Mesothelial cell of epicardium (in vitro differentiated cells): ENCODE measurements at regions not wholly inside any gene's neighbourhood (a gene's known extent, or its start where the extent isn't known, plus 50 kb on each side); places are given as distances from the start of the nearest gene placed in this dataset.

Experiments
- DNase-seq, 2 experiments: peaks; one replicate each; pipeline ENCODE4 v3.0.0; 2021; ENCODE audit warnings: low spot score in 2 of 2; ENCODE audit not compliant: unreplicated experiment in 2 of 2
- H3K27ac Mint-ChIP-seq: 2 replicates; pipeline ENCODE4 v1.8.0; 2021; ENCODE audit warnings: mixed read lengths
- H3K27me3 Mint-ChIP-seq: 2 replicates; pipeline ENCODE4 v1.8.0; 2021; ENCODE audit warnings: low read depth, mixed read lengths
- H3K36me3 Mint-ChIP-seq: 2 replicates; pipeline ENCODE4 v1.8.0; 2021; ENCODE audit warnings: mixed read lengths
- H3K4me1 Mint-ChIP-seq: 2 replicates; pipeline ENCODE4 v1.8.0; 2021; ENCODE audit warnings: mixed read lengths
- H3K4me3 Mint-ChIP-seq: 2 replicates; pipeline ENCODE4 v1.8.0; 2021; ENCODE audit warnings: mild to moderate bottlenecking, moderate library complexity, mixed read lengths
- H3K9me3 Mint-ChIP-seq: 2 replicates; pipeline ENCODE4 v1.8.0; 2021; ENCODE audit warnings: mixed read lengths
- CTCF ChIP-seq: fragments of 200-600 bp; sonication (generic); IDR thresholded peaks from one replicate; pipeline ENCODE4 v1.5.0; 2021; ENCODE audit warnings: antibody characterized with exemption; ENCODE audit not compliant: unreplicated experiment

GRCh38 chr11:70882716-70883085 lies 369.7 kb downstream of the SHANK2 start:
- H3K27me3 Mint-ChIP-seq = peaks cover 4% of the 10 kb centered on the region
- DNase-seq = no peak
- H3K9me3 Mint-ChIP-seq = no peaks in the 10 kb centered on the region
- no peak for TF ChIP-seq CTCF
- H3K4me1 Mint-ChIP-seq = no peaks in the 10 kb centered on the region
- H3K27ac Mint-ChIP-seq = no peak overlapping the region
- H3K36me3 Mint-ChIP-seq = no peaks in the 10 kb centered on the region
- H3K4me3 Mint-ChIP-seq = no peak overlapping the region

- H3K27ac Mint-ChIP-seq = no peak overlapping the region
These were observed 368.9 kb downstream of the SHANK2 start for GRCh38 chr11:70883323-70883940.

GRCh38 chr11:70883973-70884623 lies 368.3 kb downstream of the SHANK2 start:
- Mint-ChIP-seq H3K27ac (no peak overlapping the region), H3K4me3 (no peak overlapping the region), H3K27me3 (peaks cover 4% of the 10 kb centered on the region), H3K36me3 (no peaks in the 10 kb centered on the region), H3K9me3 (no peaks in the 10 kb centered on the region), H3K4me1 (no peaks in the 10 kb centered on the region)
- no peak for DNase-seq
- no peak for TF ChIP-seq CTCF

More at GRCh38 chr11:70883323-70883940, 368.9 kb downstream of the SHANK2 start:
- no peak overlapping the region for H3K4me3 Mint-ChIP-seq
- H3K27me3 Mint-ChIP-seq = peaks cover 4% of the 10 kb centered on the region
- no peaks in the 10 kb centered on the region for H3K36me3 Mint-ChIP-seq
- no peak for TF ChIP-seq CTCF
- no peak for DNase-seq
- no peaks in the 10 kb centered on the region for H3K4me1 Mint-ChIP-seq
- H3K9me3 Mint-ChIP-seq = no peaks in the 10 kb centered on the region

- H3K36me3 Mint-ChIP-seq = no peaks in the 10 kb centered on the region
- no peaks in the 10 kb centered on the region for H3K9me3 Mint-ChIP-seq
- H3K4me1 Mint-ChIP-seq = no peaks in the 10 kb centered on the region
- no peak for TF ChIP-seq CTCF
- no peak overlapping the region for H3K4me3 Mint-ChIP-seq
- peaks cover 4% of the 10 kb centered on the region for H3K27me3 Mint-ChIP-seq
- DNase-seq = no peak
- no peak overlapping the region for H3K27ac Mint-ChIP-seq
These were observed 366.8 kb downstream of the SHANK2 start for GRCh38 chr11:70885281-70886231.

- H3K27me3 Mint-ChIP-seq = peaks cover 4% of the 10 kb centered on the region
- H3K27ac Mint-ChIP-seq = no peak overlapping the region
- H3K9me3 Mint-ChIP-seq = no peaks in the 10 kb centered on the region
- DNase-seq = no peak
- no peaks in the 10 kb centered on the region for H3K4me1 Mint-ChIP-seq
- TF ChIP-seq CTCF = no peak
- no peaks in the 10 kb centered on the region for H3K36me3 Mint-ChIP-seq
- H3K4me3 Mint-ChIP-seq = no peak overlapping the region
These were observed 366.1 kb downstream of the SHANK2 start for GRCh38 chr11:70886256-70886655.
